GM19193 (cell line): ENCODE measurements at regions not wholly inside any gene's neighbourhood (a gene's known extent, or its start where the extent isn't known, plus 50 kb on each side); places are given as distances from the start of the nearest gene placed in this dataset.

Experiments
- POLR2A ChIP-seq: IDR thresholded peaks from 4 replicates; pipeline ENCODE4 v1.6.1; 2011; ENCODE audit not compliant: insufficient read depth, insufficient read length; ENCODE audit errors: extremely low read depth

DNA sequence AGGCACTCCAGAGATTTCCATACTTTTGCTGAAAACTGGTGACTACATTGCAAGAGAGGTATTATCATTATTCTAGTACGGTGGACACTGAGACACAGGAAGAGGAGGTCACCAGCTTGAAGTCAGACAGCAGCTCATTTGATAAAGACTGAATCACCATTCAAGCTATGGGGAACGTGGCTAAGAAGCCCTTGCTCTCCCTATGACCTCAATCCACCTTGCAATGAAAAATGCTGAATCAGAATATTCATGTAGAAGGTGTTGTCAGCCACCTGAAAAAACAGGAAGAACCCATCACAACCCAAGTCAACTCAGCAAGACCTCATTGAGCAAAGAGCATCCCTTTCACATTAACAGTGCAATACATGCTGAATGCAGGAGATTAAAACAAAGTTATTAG is 59.0 kb upstream of the FGGY start:
- TF ChIP-seq POLR2A = no peak

- TF ChIP-seq POLR2A = no peak
Observed at GRCh38 chr1:59238333-59238934, 58.5 kb upstream of the FGGY start.

GRCh38 chr1:59238993-59239392 is 57.9 kb upstream of the FGGY start:
- TF ChIP-seq POLR2A = no peak

- TF ChIP-seq POLR2A = no peak
Observed at GRCh38 chr1:59241909-59242308, 55.0 kb upstream of the FGGY start.

DNA sequence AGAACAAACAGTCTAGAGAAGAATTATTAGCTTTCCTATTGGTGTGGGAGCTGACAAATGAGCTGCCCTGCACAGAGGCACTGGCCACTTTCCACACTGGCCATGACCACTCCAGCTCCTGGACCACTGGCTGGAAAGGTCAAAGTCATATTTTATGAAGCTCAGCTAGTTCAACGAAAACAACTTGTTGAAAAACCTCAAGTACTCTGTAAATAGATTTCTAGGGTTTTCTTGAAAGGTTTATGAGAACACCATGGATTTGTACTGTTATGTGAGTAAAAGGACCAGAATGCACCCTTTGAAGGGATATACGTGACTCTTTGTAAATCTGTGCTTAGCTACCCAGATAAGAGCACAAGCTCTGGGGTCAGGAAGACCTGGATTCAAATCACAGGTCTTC is 54.5 kb upstream of the FGGY start:
- no peak for TF ChIP-seq POLR2A

GRCh38 chr1:59243550-59243949 is 53.3 kb upstream of the FGGY start:
- no peak for TF ChIP-seq POLR2A

DNA sequence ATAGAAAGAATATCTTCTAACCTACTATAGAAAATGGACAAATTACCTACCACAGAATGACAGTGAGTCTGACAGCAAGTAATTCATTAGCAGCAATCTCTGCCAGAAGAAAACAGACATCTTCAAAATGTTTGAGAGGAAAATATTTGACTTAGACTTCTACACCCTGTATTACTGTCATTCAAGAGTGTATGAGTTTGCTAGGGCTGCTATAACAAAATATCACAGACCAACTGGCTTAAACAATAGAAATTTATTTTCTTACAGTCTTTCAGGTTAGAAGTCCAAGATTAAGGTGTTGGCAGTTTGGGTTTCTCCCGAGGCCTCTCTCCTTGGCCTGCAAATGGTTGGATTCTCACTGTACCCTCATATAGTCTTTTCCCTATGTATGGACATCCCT is 52.9 kb upstream of the FGGY start:
- no peak for TF ChIP-seq POLR2A

GRCh38 chr1:59244891-59245290 is 52.0 kb upstream of the FGGY start:
- TF ChIP-seq POLR2A = no peak
